ENCODE measurements at regions not wholly inside any gene's neighbourhood (a gene's known extent, or its start where the extent isn't known, plus 50 kb on each side); places are given as distances from the start of the nearest gene placed in this dataset.

- no peak for TF ChIP-seq CTCF (conservative IDR thresholded peaks at IDR 0.05; ENCODE audit: control insufficient read depth, insufficient read depth, low read depth, low read length)
- H3K4me3 ChIP-seq (ENCODE audit: control insufficient read depth, low read depth, low read length) = no peak overlapping the region
Measured at GRCh38 chr4:138899999-138900398, 115.6 kb upstream of the NOCT start.

GRCh38 chr4:138898282-138898681 is 117.3 kb upstream of the NOCT start:
- H3K4me3 ChIP-seq (ENCODE audit: control insufficient read depth, low read depth, low read length) = no peak overlapping the region
- TF ChIP-seq CTCF (conservative IDR thresholded peaks at IDR 0.05; ENCODE audit: control insufficient read depth, insufficient read depth, low read depth, low read length) = no peak
- DNase-seq (ENCODE audit: low read depth) = peak; percentile 22

More at GRCh38 chr4:138899999-138900398, 115.6 kb upstream of the NOCT start:
- DNase-seq (ENCODE audit: low read depth) = no peak

- no peak overlapping the region for H3K4me3 ChIP-seq (ENCODE audit: control insufficient read depth, low read depth, low read length)
- peak; percentile 61 for DNase-seq (ENCODE audit: low read depth)
- no peak for TF ChIP-seq CTCF (conservative IDR thresholded peaks at IDR 0.05; ENCODE audit: control insufficient read depth, insufficient read depth, low read depth, low read length)
Measured at GRCh38 chr4:138897811-138898226, 117.8 kb upstream of the NOCT start.

GRCh38 chr4:138894709-138895108 is 120.9 kb upstream of the NOCT start:
- H3K4me3 ChIP-seq (ENCODE audit: control insufficient read depth, low read depth, low read length) = no peak overlapping the region
- no peak for DNase-seq (ENCODE audit: low read depth)
- TF ChIP-seq CTCF (conservative IDR thresholded peaks at IDR 0.05; ENCODE audit: control insufficient read depth, insufficient read depth, low read depth, low read length) = no peak

GRCh38 chr4:138894011-138894410 is 121.6 kb upstream of the NOCT start:
- DNase-seq (ENCODE audit: low read depth) = no peak
- H3K4me3 ChIP-seq (ENCODE audit: control insufficient read depth, low read depth, low read length) = no peak overlapping the region
- no peak for TF ChIP-seq CTCF (conservative IDR thresholded peaks at IDR 0.05; ENCODE audit: control insufficient read depth, insufficient read depth, low read depth, low read length)

GRCh38 chr4:138892483-138893407 is 122.8 kb upstream of the NOCT start:
- no peak for TF ChIP-seq CTCF (conservative IDR thresholded peaks at IDR 0.05; ENCODE audit: control insufficient read depth, insufficient read depth, low read depth, low read length)
- peak; percentile 6 for DNase-seq (ENCODE audit: low read depth)
- H3K4me3 ChIP-seq (ENCODE audit: control insufficient read depth, low read depth, low read length) = no peak overlapping the region

Data from fibroblast of mammary gland (primary cell).